PC-3 (cell line): ENCODE measurements at regions not wholly inside any gene's neighbourhood (a gene's known extent, or its start where the extent isn't known, plus 50 kb on each side); places are given as distances from the start of the nearest gene placed in this dataset.

Experiments
- EZH2 ChIP-seq: fragments of 300-600 bp; sonication (generic); IDR thresholded peaks from one replicate; pipeline ENCODE4 v1.6.1; 2017; ENCODE audit warnings: antibody characterized with exemption, mild to moderate bottlenecking, low read length; ENCODE audit not compliant: unreplicated experiment
- EZH2phosphoT487 ChIP-seq: fragments of 300-600 bp; sonication (generic); IDR thresholded peaks from 2 replicates; pipeline ENCODE4 v1.6.1; 2018; ENCODE audit warnings: mild to moderate bottlenecking, antibody characterized with exemption, low read length, borderline replicate concordance
- TF ChIP-seq, protein P1 (sequence below): fragments of 300-600 bp; sonication (generic); conservative IDR thresholded peaks from 2 replicates; pipeline ENCODE4 v1.5.1; 2017; ENCODE audit warnings: antibody characterized with exemption, low read depth, mild to moderate bottlenecking, low read length

DNA sequence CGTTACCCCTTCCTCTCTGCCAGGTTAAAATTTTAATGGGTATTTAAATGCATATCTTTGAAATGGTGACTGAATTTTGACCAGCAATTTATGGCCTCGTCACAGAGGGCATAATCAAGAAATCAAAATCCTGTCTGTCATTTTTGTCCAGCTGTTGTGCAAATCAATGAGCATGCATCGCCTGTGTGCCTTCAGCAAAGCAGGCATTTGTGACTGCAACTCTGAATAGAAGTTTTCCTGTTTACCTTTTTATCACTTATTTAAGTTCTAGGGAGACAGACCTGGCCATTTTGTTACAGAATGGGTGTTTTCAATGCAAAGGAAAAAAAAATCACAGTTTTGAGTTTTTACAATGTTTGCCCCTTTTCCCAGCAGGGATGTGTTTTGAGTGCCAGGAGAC is 107.4 kb downstream of the PPM1A start:
- TF ChIP-seq, protein P1, sequence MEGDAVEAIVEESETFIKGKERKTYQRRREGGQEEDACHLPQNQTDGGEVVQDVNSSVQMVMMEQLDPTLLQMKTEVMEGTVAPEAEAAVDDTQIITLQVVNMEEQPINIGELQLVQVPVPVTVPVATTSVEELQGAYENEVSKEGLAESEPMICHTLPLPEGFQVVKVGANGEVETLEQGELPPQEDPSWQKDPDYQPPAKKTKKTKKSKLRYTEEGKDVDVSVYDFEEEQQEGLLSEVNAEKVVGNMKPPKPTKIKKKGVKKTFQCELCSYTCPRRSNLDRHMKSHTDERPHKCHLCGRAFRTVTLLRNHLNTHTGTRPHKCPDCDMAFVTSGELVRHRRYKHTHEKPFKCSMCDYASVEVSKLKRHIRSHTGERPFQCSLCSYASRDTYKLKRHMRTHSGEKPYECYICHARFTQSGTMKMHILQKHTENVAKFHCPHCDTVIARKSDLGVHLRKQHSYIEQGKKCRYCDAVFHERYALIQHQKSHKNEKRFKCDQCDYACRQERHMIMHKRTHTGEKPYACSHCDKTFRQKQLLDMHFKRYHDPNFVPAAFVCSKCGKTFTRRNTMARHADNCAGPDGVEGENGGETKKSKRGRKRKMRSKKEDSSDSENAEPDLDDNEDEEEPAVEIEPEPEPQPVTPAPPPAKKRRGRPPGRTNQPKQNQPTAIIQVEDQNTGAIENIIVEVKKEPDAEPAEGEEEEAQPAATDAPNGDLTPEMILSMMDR, result no peak
- TF ChIP-seq EZH2phosphoT487 (no peak), EZH2 (no peak)
